HepG2 (cell line): ENCODE measurements at regions not wholly inside any gene's neighbourhood (a gene's known extent, or its start where the extent isn't known, plus 50 kb on each side); places are given as distances from the start of the nearest gene placed in this dataset.

Experiments used
- AFF4 ChIP-seq: sonication (generic); formaldehyde crosslinking; IDR thresholded peaks from 2 replicates; pipeline ENCODE4 v1.4.0; 2020; ENCODE audit warnings: missing genetic modification reagents
- CHCHD3 ChIP-seq: sonication (generic); formaldehyde crosslinking; IDR thresholded peaks from 2 replicates; pipeline ENCODE4 v1.8.0; 2022; ENCODE audit warnings: mild to moderate bottlenecking, missing genetic modification reagents, moderate library complexity
- ELF1 ChIP-seq: sonication (generic); formaldehyde crosslinking; IDR thresholded peaks from 2 replicates; pipeline ENCODE4 v1.4.0; 2020; ENCODE audit warnings: missing genetic modification reagents
- FOXM1 ChIP-seq: sonication (generic); formaldehyde crosslinking; IDR thresholded peaks from 2 replicates; pipeline ENCODE4 v1.5.0; 2020; ENCODE audit warnings: missing genetic modification reagents
- GTF3A ChIP-seq: sonication (generic); formaldehyde crosslinking; conservative IDR thresholded peaks from 2 replicates; pipeline ENCODE4 v1.4.0; 2020; ENCODE audit warnings: mild to moderate bottlenecking, missing genetic modification reagents
- JARID2 ChIP-seq: sonication (generic); formaldehyde crosslinking; IDR thresholded peaks from 2 replicates; pipeline ENCODE4 v1.8.1; 2023; ENCODE audit warnings: missing genetic modification reagents, inconsistent platforms; ENCODE audit not compliant: insufficient replicate concordance
- MIER3 ChIP-seq: IDR thresholded peaks from 2 replicates; pipeline ENCODE4 v1.6.1; 2016; ENCODE audit warnings: missing compliant biosample characterization, borderline replicate concordance
- MIXL1 ChIP-seq: IDR thresholded peaks from 2 replicates; pipeline ENCODE4 v1.6.1; 2016
- MXD4 ChIP-seq: IDR thresholded peaks from 2 replicates; pipeline ENCODE4 v1.6.1; 2016; ENCODE audit warnings: mild to moderate bottlenecking, missing biosample characterization, missing genetic modification reagents
- NR0B2 ChIP-seq: sonication (generic); formaldehyde crosslinking; IDR thresholded peaks from 2 replicates; pipeline ENCODE4 v1.4.0; 2020; ENCODE audit warnings: mild to moderate bottlenecking, missing genetic modification reagents
- PHF20 ChIP-seq: sonication (generic); formaldehyde crosslinking; IDR thresholded peaks from 2 replicates; pipeline ENCODE4 v1.5.0; 2020; ENCODE audit warnings: mild to moderate bottlenecking, missing genetic modification reagents
- RAD51 ChIP-seq: fragments of 450-650 bp; IDR thresholded peaks from 2 replicates; pipeline ENCODE4 v1.6.1; 2016; ENCODE audit warnings: borderline replicate concordance
- RXRB ChIP-seq: IDR thresholded peaks from 2 replicates; pipeline ENCODE4 v1.6.1; 2016; ENCODE audit warnings: borderline replicate concordance, missing genetic modification reagents, missing compliant biosample characterization
- SMAD3 ChIP-seq: sonication (generic); formaldehyde crosslinking; IDR thresholded peaks from 2 replicates; pipeline ENCODE4 v1.4.0; 2020; ENCODE audit warnings: missing genetic modification reagents
- TCF7L2 ChIP-seq: IDR thresholded peaks from 2 replicates; pipeline ENCODE4 v1.6.1; 2011; ENCODE audit warnings: mild to moderate bottlenecking, low read depth, low read length, moderate library complexity
- ZFP41 ChIP-seq: sonication (generic); formaldehyde crosslinking; IDR thresholded peaks from 2 replicates; pipeline ENCODE4 v1.4.0; 2020; ENCODE audit warnings: mild to moderate bottlenecking, missing genetic modification reagents, borderline replicate concordance
- ZFYVE20 ChIP-seq: sonication (generic); formaldehyde crosslinking; IDR thresholded peaks from 2 replicates; pipeline ENCODE4 v1.8.0; 2023; ENCODE audit warnings: low read depth, mild to moderate bottlenecking, moderate library complexity, missing genetic modification reagents, borderline replicate concordance
- ZIK1 ChIP-seq: sonication (generic); formaldehyde crosslinking; IDR thresholded peaks from 2 replicates; pipeline ENCODE4 v1.5.0; 2020; ENCODE audit warnings: mild to moderate bottlenecking, low read depth, missing genetic modification reagents, borderline replicate concordance
- ZKSCAN1 ChIP-seq: fragments of 150-350 bp; IDR thresholded peaks from 2 replicates; pipeline ENCODE4 v1.6.1; 2014; ENCODE audit warnings: low read length
- ZNF124 ChIP-seq: sonication (generic); formaldehyde crosslinking; IDR thresholded peaks from 2 replicates; pipeline ENCODE4 v1.4.0; 2020; ENCODE audit warnings: missing genetic modification reagents
- ZNF180 ChIP-seq: sonication (generic); formaldehyde crosslinking; IDR thresholded peaks from 2 replicates; pipeline ENCODE4 v1.4.0; 2020; ENCODE audit warnings: low read depth, missing genetic modification reagents, borderline replicate concordance
- ZNF235 ChIP-seq: sonication (generic); formaldehyde crosslinking; IDR thresholded peaks from 2 replicates; pipeline ENCODE4 v1.8.1; 2023; ENCODE audit warnings: mild to moderate bottlenecking, missing genetic modification reagents, borderline replicate concordance
- TF ChIP-seq, protein P1 (sequence below): sonication (generic); formaldehyde crosslinking; IDR thresholded peaks from 2 replicates; pipeline ENCODE4 v1.4.0; 2020; ENCODE audit warnings: missing genetic modification reagents
- TF ChIP-seq, protein P2 (sequence below): IDR thresholded peaks from 2 replicates; pipeline ENCODE4 v1.6.1; 2016; ENCODE audit warnings: missing compliant biosample characterization, missing genetic modification reagents, borderline replicate concordance

DNA sequence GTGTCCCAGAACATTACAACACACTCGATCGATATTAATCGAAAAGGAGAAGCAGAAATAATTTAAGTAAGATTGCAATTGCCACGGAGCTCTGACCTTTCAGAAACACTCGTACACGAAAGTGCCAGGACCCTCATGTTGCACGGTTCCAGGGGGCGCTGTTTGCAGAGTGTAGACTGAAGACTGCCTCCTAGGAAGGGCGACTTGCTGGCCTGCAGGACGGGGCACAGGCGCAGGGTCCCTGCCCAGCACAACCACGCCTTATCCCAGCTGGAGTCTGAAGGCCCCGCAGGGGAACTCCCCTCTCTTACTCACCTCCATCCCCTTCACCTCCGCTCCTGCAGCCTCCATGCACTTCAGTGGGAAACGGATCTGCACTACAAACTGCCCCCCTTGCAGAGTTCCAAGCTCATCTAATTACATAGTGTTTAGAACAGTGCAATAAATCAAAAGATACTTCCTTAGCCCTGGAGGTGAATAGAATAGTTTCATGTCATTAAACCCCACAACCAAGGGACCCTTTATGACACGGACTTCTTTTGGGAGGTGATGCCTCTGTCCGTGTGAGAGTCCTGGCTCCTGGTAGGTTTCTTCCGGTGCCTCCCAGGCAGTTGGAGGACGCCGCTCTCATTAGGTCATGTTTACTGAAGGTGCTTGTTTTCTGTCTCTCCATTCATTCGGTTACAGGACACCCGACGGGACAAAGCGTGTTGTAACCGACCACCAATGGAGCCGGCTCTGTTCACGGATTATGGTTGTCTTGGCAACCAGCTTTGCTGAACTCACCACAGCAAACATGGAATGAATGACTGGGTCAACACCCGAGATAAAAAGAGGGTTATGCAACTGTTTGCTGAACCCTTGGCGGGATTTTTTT is 262.2 kb downstream of the BAMBI start (continued):
- no peak for TF ChIP-seq ZFP41 (CRISPR knock-in tag)
- 0 out of 2 replicates have a peak, but pooled peaks have one; percentile 24 for TF ChIP-seq CHCHD3 (CRISPR knock-in tag)
- peak; percentile 82; the same call in 1 of the 2 replicates for TF ChIP-seq SMAD3 (CRISPR knock-in tag)
- no peak; the same call in 1 of the 2 replicates for TF ChIP-seq TCF7L2
- TF ChIP-seq ZKSCAN1 = no peak
- no peak for TF ChIP-seq JARID2 (CRISPR knock-in tag)
- TF ChIP-seq ELF1 (CRISPR knock-in tag) = peak; percentile 66
- TF ChIP-seq NR0B2 (CRISPR knock-in tag) = 0 out of 2 replicates have a peak, but pooled peaks have one; percentile 29
- peak; percentile 88 for TF ChIP-seq MIXL1 (CRISPR knock-in tag)
- peak; percentile 70 for TF ChIP-seq GTF3A
- no peak for TF ChIP-seq ZNF180 (CRISPR knock-in tag)
- TF ChIP-seq, protein P1, sequence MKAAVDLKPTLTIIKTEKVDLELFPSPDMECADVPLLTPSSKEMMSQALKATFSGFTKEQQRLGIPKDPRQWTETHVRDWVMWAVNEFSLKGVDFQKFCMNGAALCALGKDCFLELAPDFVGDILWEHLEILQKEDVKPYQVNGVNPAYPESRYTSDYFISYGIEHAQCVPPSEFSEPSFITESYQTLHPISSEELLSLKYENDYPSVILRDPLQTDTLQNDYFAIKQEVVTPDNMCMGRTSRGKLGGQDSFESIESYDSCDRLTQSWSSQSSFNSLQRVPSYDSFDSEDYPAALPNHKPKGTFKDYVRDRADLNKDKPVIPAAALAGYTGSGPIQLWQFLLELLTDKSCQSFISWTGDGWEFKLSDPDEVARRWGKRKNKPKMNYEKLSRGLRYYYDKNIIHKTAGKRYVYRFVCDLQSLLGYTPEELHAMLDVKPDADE (CRISPR knock-in tag) = no peak
- TF ChIP-seq ZNF235 = 0 out of 2 replicates have a peak, but pooled peaks have one; percentile 35
- TF ChIP-seq MXD4 (CRISPR knock-in tag) = no peak
- TF ChIP-seq PHF20 (CRISPR knock-in tag) = 0 out of 2 replicates have a peak, but pooled peaks have one; percentile 31
- TF ChIP-seq ZIK1 (CRISPR knock-in tag) = 0 out of 2 replicates have a peak, but pooled peaks have one; percentile 19
- no peak for TF ChIP-seq ZFYVE20 (CRISPR knock-in tag)
- TF ChIP-seq, protein P2, sequence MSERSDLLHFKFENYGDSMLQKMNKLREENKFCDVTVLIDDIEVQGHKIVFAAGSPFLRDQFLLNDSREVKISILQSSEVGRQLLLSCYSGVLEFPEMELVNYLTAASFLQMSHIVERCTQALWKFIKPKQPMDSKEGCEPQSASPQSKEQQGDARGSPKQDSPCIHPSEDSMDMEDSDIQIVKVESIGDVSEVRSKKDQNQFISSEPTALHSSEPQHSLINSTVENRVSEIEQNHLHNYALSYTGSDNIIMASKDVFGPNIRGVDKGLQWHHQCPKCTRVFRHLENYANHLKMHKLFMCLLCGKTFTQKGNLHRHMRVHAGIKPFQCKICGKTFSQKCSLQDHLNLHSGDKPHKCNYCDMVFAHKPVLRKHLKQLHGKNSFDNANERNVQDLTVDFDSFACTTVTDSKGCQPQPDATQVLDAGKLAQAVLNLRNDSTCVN (CRISPR knock-in tag) = peak; percentile 93
- TF ChIP-seq RAD51 = no peak
- peak; percentile 93; the same call in 1 of the 2 replicates for TF ChIP-seq MIER3
- 0 out of 2 replicates have a peak, but pooled peaks have one; percentile 59 for TF ChIP-seq AFF4 (CRISPR knock-in tag)
- TF ChIP-seq ZNF124 (CRISPR knock-in tag) = no peak; the same call in 1 of the 2 replicates
- TF ChIP-seq FOXM1 = no peak
- TF ChIP-seq RXRB = peak; percentile 93
